ENCODE measurements at regions not wholly inside any gene's neighbourhood (a gene's known extent, or its start where the extent isn't known, plus 50 kb on each side); places are given as distances from the start of the nearest gene placed in this dataset.

GRCh38 chr6:80543151-80543550, 436.7 kb downstream of the BCKDHB start:
- no peak overlapping the region for H3K18ac ChIP-seq (ENCODE audit: extremely low read depth, low read length)
- H3K9ac ChIP-seq (replicated peaks in 1 of 4; ENCODE audit: extremely low read depth in 1 of 4, low read depth in 3 of 4, low read length in 3 of 4), result no peak overlapping the region
- no peak overlapping the region for H4K91ac ChIP-seq (replicated peaks; ENCODE audit: insufficient read length, low read length)
- no peak overlapping the region for H3K4me3 ChIP-seq (ENCODE audit: extremely low read depth in 1 of 4, insufficient read depth in 2 of 4, low read depth in 3 of 4, low read length in 4 of 4)
- DNase-seq (ENCODE audit: low read depth in 1 of 2, low spot score in 2 of 2), result no peak
- H2BK15ac ChIP-seq (ENCODE audit: low read length), result no peak overlapping the region
- H2BK5ac ChIP-seq (ENCODE audit: low read depth, low read length), result no peak overlapping the region
- no peaks in the 10 kb centered on the region for H3K9me3 ChIP-seq (ENCODE audit: insufficient read depth in 2 of 2, low read depth in 1 of 2, low read length in 1 of 2)
- no peaks in the 10 kb centered on the region for H3K79me1 ChIP-seq (ENCODE audit: low read depth, low read length)
- no peak overlapping the region for H2BK12ac ChIP-seq (ENCODE audit: low read depth, low read length)
- no peak overlapping the region for H2AFZ ChIP-seq (ENCODE audit: low read length)
- H2BK120ac ChIP-seq (replicated peaks; ENCODE audit: low read depth, low read length), result no peak overlapping the region
- no peak for FAIRE-seq
- no peaks in the 10 kb centered on the region for H3K27me3 ChIP-seq (replicated peaks in 1 of 4; ENCODE audit: control insufficient read depth in 3 of 4, extremely low read depth in 1 of 4, insufficient read depth in 3 of 4, low read length in 3 of 4)
- ChIA-PET POLR2A (ENCODE audit: partially characterized antibody) (no interaction called here), CTCF (ENCODE audit: partially characterized antibody) (interaction anchor here (2.4 kb wide), 1 partner anchor 20 kb away, joined by 8 read pairs; no protein-coding TSS in a partner anchor)
- H4K8ac ChIP-seq (ENCODE audit: extremely low read depth, insufficient read depth, low read length), result no peak overlapping the region
- H3K79me2 ChIP-seq (ENCODE audit: control insufficient read depth in 1 of 2, insufficient read depth in 2 of 2, low read length in 2 of 2), result no peaks in the 10 kb centered on the region
- no peaks in the 10 kb centered on the region for H3K36me3 ChIP-seq (ENCODE audit: control insufficient read depth in 2 of 4, insufficient read depth in 4 of 4, low read length in 3 of 4)
- H4K20me1 ChIP-seq (replicated peaks in 1 of 2; ENCODE audit: control insufficient read depth in 1 of 2, insufficient read depth in 2 of 2, low read length in 2 of 2), result no peaks in the 10 kb centered on the region
- H3K4me2 ChIP-seq (ENCODE audit: insufficient read depth in 1 of 2, low read depth in 2 of 2, low read length in 2 of 2), result no peak overlapping the region
- H3K56ac ChIP-seq (replicated peaks; ENCODE audit: insufficient read length, low read depth, low read length), result no peak overlapping the region
- H3K14ac ChIP-seq (ENCODE audit: insufficient read length), result no peak overlapping the region
- H2BK20ac ChIP-seq (ENCODE audit: low read length), result no peak overlapping the region
- no peaks in the 10 kb centered on the region for H3K23me2 ChIP-seq (ENCODE audit: low read depth, low read length)
- H3K4me1 ChIP-seq (replicated peaks in 1 of 4; ENCODE audit: control insufficient read depth in 3 of 4, insufficient read depth in 4 of 4, low read length in 3 of 4), result no peaks in the 10 kb centered on the region
- no peak overlapping the region for H3K4ac ChIP-seq (replicated peaks; ENCODE audit: insufficient read length, low read depth, low read length)
- no peak overlapping the region for H2AK5ac ChIP-seq (ENCODE audit: low read depth, low read length)
- H3K27ac ChIP-seq (ENCODE audit: low read depth, low read length), result no peak overlapping the region
- WGBS, 2 experiments (ENCODE audit: extremely low coverage in 1 of 2, insufficient coverage in 1 of 2, insufficient read length in 1 of 2, insufficient replicate concordance in 2 of 2, low coverage in 1 of 2, low lambda C conversion rate in 2 of 2, missing lambda C conversion rate in 1 of 2), result 79% methylated on average over 1 of the region's 1 CpG; no CpG with 5 or more reads in 1 of the 2 experiments
- H4K5ac ChIP-seq (ENCODE audit: insufficient read length, low read depth, low read length), result no peak overlapping the region
- H3K23ac ChIP-seq (ENCODE audit: insufficient read length), result no peak overlapping the region
- TF ChIP-seq SIN3A (conservative IDR thresholded peaks at IDR 0.05 in 1 of 2, IDR thresholded peaks at IDR 0.05 in 1 of 2; ENCODE audit: low read depth in 1 of 2, low read length in 2 of 2) (no peak), RAD21 (IDR thresholded peaks at IDR 0.05 in 1 of 2, conservative IDR thresholded peaks at IDR 0.05 in 1 of 2; ENCODE audit: low read depth in 2 of 2, low read length in 2 of 2) (no peak), ZNF274 (IDR thresholded peaks at IDR 0.05; ENCODE audit: borderline replicate concordance, extremely low read depth, low read length) (no peak), TEAD4 (IDR thresholded peaks at IDR 0.05; ENCODE audit: low read depth, low read length) (no peak), BCL11A (IDR thresholded peaks at IDR 0.05; ENCODE audit: low read depth in 2 of 2, low read length in 2 of 2) (no peak), HDAC6 (IDR thresholded peaks at IDR 0.05; ENCODE audit: low read depth, low read length) (no peak), USF2 (IDR thresholded peaks at IDR 0.05; ENCODE audit: low read length) (no peak), NRF1 (IDR thresholded peaks at IDR 0.05; ENCODE audit: low read depth, low read length) (no peak), SUZ12 (IDR thresholded peaks at IDR 0.05; ENCODE audit: low read length) (no peak), TAF1 (IDR thresholded peaks at IDR 0.05; ENCODE audit: low read depth, low read length) (no peak), ATF3 (IDR thresholded peaks at IDR 0.05; ENCODE audit: insufficient read depth, low read depth, low read length) (no peak), SIX5 (IDR thresholded peaks at IDR 0.05; ENCODE audit: low read depth, low read length) (no peak), SRF (IDR thresholded peaks at IDR 0.05; ENCODE audit: low read depth, low read length) (no peak)

Measured in H1 (cell line).